CD4-positive, alpha-beta memory T cell (primary cell): ENCODE measurements at regions not wholly inside any gene's neighbourhood (a gene's known extent, or its start where the extent isn't known, plus 50 kb on each side); places are given as distances from the start of the nearest gene placed in this dataset.
"Not testable (repeated sequence)": the region's sequence is repeated elsewhere in the genome, so short reads cannot be mapped to it uniquely, and the experiment has no call there.

ENCODE experiments used
- CTCF ChIA-PET: fragments of 350-600 bp; sonication (Branson Sonifier 250); formaldehyde crosslinking; loops from one replicate; lab custom pipeline; 2021; ENCODE audit warnings: inconsistent platforms; ENCODE audit not compliant: partially characterized antibody; lab: Charles Lee
- POLR2A ChIA-PET: fragments of 350-600 bp; sonication (Branson Sonifier 250); formaldehyde crosslinking; loops from one replicate; lab custom pipeline; 2021; ENCODE audit not compliant: partially characterized antibody; lab: Charles Lee
- DNase-seq, 5 donors: peaks; one replicate each; pipeline versions ENCODE4 v3.0.0 to v3.0.0-alpha.2; 2020 to 2022; ENCODE audit warnings: mixed read lengths in 1 of 5
- H3K27ac ChIP-seq: one replicate; pipeline ENCODE4 v1.7.0; 2013; ENCODE audit warnings: low read depth, low read length
- H3K27me3 ChIP-seq: 2 replicates; pipeline ENCODE4 v1.7.0; 2013; ENCODE audit warnings: mild to moderate bottlenecking, low read length, moderate library complexity; ENCODE audit not compliant: insufficient read depth
- H3K36me3 ChIP-seq: 2 replicates; pipeline ENCODE4 v1.7.0; 2013; ENCODE audit warnings: mild to moderate bottlenecking, low read length, moderate library complexity; ENCODE audit not compliant: insufficient read depth
- H3K4me1 ChIP-seq: 2 replicates; pipeline ENCODE4 v1.7.0; 2013; ENCODE audit warnings: mild to moderate bottlenecking, low read length, moderate library complexity; ENCODE audit not compliant: insufficient read depth
- H3K4me3 ChIP-seq, 2 donors: one replicate each; pipeline ENCODE4 v1.7.0; 2013; ENCODE audit warnings: low read length in 2 of 2, mild to moderate bottlenecking in 1 of 2
- H3K9me3 ChIP-seq, 2 donors: one replicate each; pipeline ENCODE4 v1.7.0; 2013; ENCODE audit warnings: low read length in 2 of 2, control low read depth in 1 of 2; ENCODE audit not compliant: control insufficient read depth in 1 of 2
- H3K27ac Mint-ChIP-seq, 7 donors: one replicate each; pipeline ENCODE4 v1.8.0; 2020 to 2021; ENCODE audit warnings: mixed read lengths in 7 of 7, mild to moderate bottlenecking in 6 of 7, inconsistent platforms in 3 of 7, moderate library complexity in 3 of 7
- H3K27me3 Mint-ChIP-seq, 2 donors: one replicate each; pipeline ENCODE4 v1.8.0; 2020 to 2021; ENCODE audit warnings: mixed read lengths in 2 of 2
- H3K36me3 Mint-ChIP-seq, 2 donors: one replicate each; pipeline ENCODE4 v1.8.0; 2020 to 2021; ENCODE audit warnings: mixed read lengths in 2 of 2, inconsistent platforms in 1 of 2, mild to moderate bottlenecking in 1 of 2
- H3K4me1 Mint-ChIP-seq, 4 donors: one replicate each; pipeline ENCODE4 v1.8.0; 2020 to 2021; ENCODE audit warnings: mixed read lengths in 4 of 4, mild to moderate bottlenecking in 1 of 4
- H3K4me3 Mint-ChIP-seq, 8 donors: one replicate each; pipeline ENCODE4 v1.8.0; 2020 to 2021; ENCODE audit warnings: mixed read lengths in 8 of 8, mild to moderate bottlenecking in 7 of 8, moderate library complexity in 6 of 8, inconsistent platforms in 3 of 8
- H3K9me3 Mint-ChIP-seq, 8 donors: one replicate each; pipeline ENCODE4 v1.8.0; 2020 to 2021; ENCODE audit warnings: mixed read lengths in 8 of 8, mild to moderate bottlenecking in 5 of 8, inconsistent platforms in 3 of 8, moderate library complexity in 1 of 8
- intact Hi-C: fragments of 100-400 bp; cut with micrococcal nuclease; formaldehyde crosslinking; loops from one replicate; pipeline ENCODE4 v1.15.1; 2023

DNA sequence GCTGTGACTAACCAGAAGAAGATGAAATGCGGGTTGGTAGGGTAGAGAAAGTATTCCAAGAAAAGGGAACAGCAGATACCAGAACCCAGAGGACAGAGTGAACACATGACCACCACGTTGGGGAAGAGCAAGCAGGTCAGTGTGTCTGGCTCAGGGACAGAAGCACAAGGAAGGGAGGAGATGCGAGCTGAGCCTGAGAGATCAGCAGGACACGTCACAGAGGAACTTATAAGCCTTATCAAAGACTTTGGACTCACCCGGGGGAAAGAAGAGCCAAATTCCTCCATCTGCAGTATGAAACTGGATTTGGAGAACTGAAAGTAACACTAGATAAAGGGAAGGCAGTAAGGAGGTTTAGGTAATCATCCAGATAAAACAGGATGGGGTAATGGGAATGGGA lies 232.1 kb upstream of the NPVF start:
- Histone ChIP-seq H3K9me3 (no peaks in the 10 kb centered on the region), H3K4me3 (no peak overlapping the region), H3K36me3 (no peaks in the 10 kb centered on the region), H3K27ac (no peak overlapping the region), H3K4me1 (no peaks in the 10 kb centered on the region), H3K27me3 (peaks cover 3% of the 10 kb centered on the region)
- Mint-ChIP-seq H3K27ac (no peak overlapping the region), H3K4me3 (no peak overlapping the region), H3K27me3 (peaks cover 2 to 11% of the 10 kb centered on the region in 2 donors), H3K36me3 (no peaks in the 10 kb centered on the region), H3K4me1 (no peaks in the 10 kb centered on the region), H3K9me3 (no peaks in the 10 kb centered on the region)
- ChIA-PET POLR2A (no interaction called here), CTCF (no interaction called here)
- intact Hi-C loops, result no loop called here
- no peak for DNase-seq

GRCh38 chr7:25469669-25470068 lies 241.4 kb upstream of the NPVF start:
- no peak overlapping the region for H3K27ac ChIP-seq
- Mint-ChIP-seq H3K9me3 (peaks cover 0 to 4% (median 0%) of the 10 kb centered on the region in 8 donors), H3K27me3 (peaks cover 3 to 17% of the 10 kb centered on the region in 2 donors), H3K4me1 (no peaks in the 10 kb centered on the region), H3K36me3 (no peaks in the 10 kb centered on the region), H3K27ac (no peak overlapping the region), H3K4me3 (no peak overlapping the region)
- ChIA-PET CTCF (no interaction called here), POLR2A (no interaction called here)
- H3K4me3 ChIP-seq, result no peak overlapping the region
- no peaks in the 10 kb centered on the region for H3K9me3 ChIP-seq
- no peak for DNase-seq
- no peaks in the 10 kb centered on the region for H3K36me3 ChIP-seq
- intact Hi-C loops, result no loop called here
- no peaks in the 10 kb centered on the region for H3K27me3 ChIP-seq
- no peaks in the 10 kb centered on the region for H3K4me1 ChIP-seq

GRCh38 chr7:25476863-25477499 lies 248.7 kb upstream of the NPVF start:
- H3K4me3 ChIP-seq, result no peak overlapping the region
- no peaks in the 10 kb centered on the region for H3K9me3 ChIP-seq
- Mint-ChIP-seq H3K4me3 (no peak overlapping the region), H3K36me3 (no peaks in the 10 kb centered on the region), H3K4me1 (no peaks in the 10 kb centered on the region), H3K27ac (no peak overlapping the region), H3K9me3 (peaks cover 0 to 2% (median 0%) of the 10 kb centered on the region in 8 donors), H3K27me3 (peaks cover 3 to 8% of the 10 kb centered on the region in 2 donors)
- DNase-seq, result no peak
- no peak overlapping the region for H3K27ac ChIP-seq
- no peaks in the 10 kb centered on the region for H3K27me3 ChIP-seq
- POLR2A ChIA-PET, result no interaction called here
- intact Hi-C loops, result no loop called here
- no peaks in the 10 kb centered on the region for H3K36me3 ChIP-seq
- H3K4me1 ChIP-seq, result no peaks in the 10 kb centered on the region
- CTCF ChIA-PET, result no interaction called here

DNA sequence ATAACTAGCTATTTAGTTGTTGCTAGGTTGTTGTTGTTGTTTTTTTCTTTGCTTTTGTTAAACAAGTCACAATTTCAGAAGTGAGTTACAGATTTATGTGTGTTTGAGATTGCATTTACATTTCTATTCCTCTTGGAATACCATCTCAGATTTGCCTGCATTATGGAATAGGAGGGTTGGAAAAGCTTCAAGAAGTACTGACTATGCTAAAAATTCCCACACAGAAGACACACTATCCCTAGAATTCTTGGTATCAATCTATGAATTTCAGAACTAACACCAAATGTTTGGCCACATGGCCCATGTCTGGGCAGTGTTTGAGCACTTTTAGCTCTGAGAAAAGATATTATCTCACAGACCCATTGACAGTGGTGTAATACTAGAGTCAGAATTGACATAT lies 249.9 kb upstream of the NPVF start:
- intact Hi-C loops, result not testable (repeated sequence)

DNA sequence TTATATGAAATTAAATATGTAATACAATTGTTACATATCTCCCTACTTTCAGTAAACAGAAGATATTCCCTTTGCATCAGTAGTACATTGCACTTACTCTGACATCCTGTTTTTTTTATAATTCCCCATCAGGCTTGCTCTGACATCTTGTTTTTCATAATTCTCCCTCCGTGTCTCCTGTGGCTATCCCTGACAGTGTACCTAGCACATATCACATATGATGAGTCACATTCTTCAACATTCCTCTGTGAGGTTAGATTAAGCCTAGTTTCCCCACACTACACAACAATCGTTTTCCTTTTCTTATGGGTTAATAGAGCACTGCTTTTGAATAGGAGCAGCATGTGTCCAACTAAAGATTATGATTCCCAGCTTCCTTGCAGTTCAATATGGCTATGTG lies 250.6 kb upstream of the NPVF start:
- no peaks in the 10 kb centered on the region for H3K36me3 ChIP-seq
- no peaks in the 10 kb centered on the region for H3K4me1 Mint-ChIP-seq
- H3K27ac Mint-ChIP-seq, result no peak overlapping the region
- no peaks in the 10 kb centered on the region for H3K36me3 Mint-ChIP-seq
- ChIA-PET POLR2A (no interaction called here), CTCF (interaction anchor here (0.9 kb wide), 1 partner anchor 220 kb away, joined by 3 read pairs; no protein-coding TSS in a partner anchor)
- no peaks in the 10 kb centered on the region for H3K9me3 Mint-ChIP-seq
- H3K27me3 Mint-ChIP-seq, result peaks cover 3 to 4% of the 10 kb centered on the region in 2 donors
- intact Hi-C loops, result no loop called here
- no peak for DNase-seq
- H3K4me3 ChIP-seq, result no peak overlapping the region
- H3K9me3 ChIP-seq, result no peaks in the 10 kb centered on the region
- no peaks in the 10 kb centered on the region for H3K27me3 ChIP-seq
- H3K4me3 Mint-ChIP-seq, result no peak overlapping the region
- no peak overlapping the region for H3K27ac ChIP-seq
- no peaks in the 10 kb centered on the region for H3K4me1 ChIP-seq

More for the DNA sequence above, 249.9 kb upstream of the NPVF start:
- H3K27ac Mint-ChIP-seq, H3K27me3 ChIP-seq, H3K9me3 Mint-ChIP-seq, H3K36me3 Mint-ChIP-seq, H3K4me1 ChIP-seq, H3K4me1 Mint-ChIP-seq, H3K4me3 Mint-ChIP-seq, H3K27ac ChIP-seq, H3K27me3 Mint-ChIP-seq, H3K9me3 ChIP-seq, DNase-seq, POLR2A ChIA-PET, H3K36me3 ChIP-seq, H3K4me3 ChIP-seq: not testable (repeated sequence)
- CTCF ChIA-PET, result interaction anchor here (0.9 kb wide), 1 partner anchor 220 kb away, joined by 3 read pairs; no protein-coding TSS in a partner anchor

- intact Hi-C loops, result no loop called here
- no peak overlapping the region for H3K27ac ChIP-seq
- Mint-ChIP-seq H3K4me3 (no peak overlapping the region), H3K27ac (no peak overlapping the region), H3K36me3 (no peaks in the 10 kb centered on the region), H3K4me1 (no peaks in the 10 kb centered on the region), H3K27me3 (peaks cover 2 to 4% of the 10 kb centered on the region in 2 donors), H3K9me3 (peaks cover 0 to 1% (median 0%) of the 10 kb centered on the region in 8 donors)
- no peaks in the 10 kb centered on the region for H3K4me1 ChIP-seq
- no peaks in the 10 kb centered on the region for H3K9me3 ChIP-seq
- no peak overlapping the region for H3K4me3 ChIP-seq
- no peak for DNase-seq
- H3K27me3 ChIP-seq, result no peaks in the 10 kb centered on the region
- CTCF ChIA-PET, result interaction anchor here (0.6 kb wide), 1 partner anchor 8 kb away, joined by 3 read pairs; no protein-coding TSS in a partner anchor
- POLR2A ChIA-PET, result no interaction called here
- no peaks in the 10 kb centered on the region for H3K36me3 ChIP-seq
Observed at GRCh38 chr7:25481891-25482290, 253.6 kb upstream of the NPVF start.

GRCh38 chr7:25482631-25483030 lies 254.3 kb upstream of the NPVF start:
- Histone ChIP-seq H3K27ac (no peak overlapping the region), H3K4me3 (no peak overlapping the region), H3K36me3 (no peaks in the 10 kb centered on the region), H3K4me1 (no peaks in the 10 kb centered on the region), H3K27me3 (no peaks in the 10 kb centered on the region), H3K9me3 (no peaks in the 10 kb centered on the region)
- CTCF ChIA-PET, result interaction anchor here (0.6 kb wide), 1 partner anchor 31 kb away, joined by 3 read pairs; no protein-coding TSS in a partner anchor
- no peak for DNase-seq
- Mint-ChIP-seq H3K27ac (no peak overlapping the region), H3K36me3 (no peaks in the 10 kb centered on the region), H3K4me3 (no peak overlapping the region), H3K4me1 (no peaks in the 10 kb centered on the region), H3K27me3 (peaks cover 2 to 4% of the 10 kb centered on the region in 2 donors), H3K9me3 (peaks cover 0 to 1% (median 0%) of the 10 kb centered on the region in 8 donors)
- POLR2A ChIA-PET, result no interaction called here
- intact Hi-C loops, result no loop called here
